ENCODE measurements at regions not wholly inside any gene's neighbourhood (a gene's known extent, or its start where the extent isn't known, plus 50 kb on each side); places are given as distances from the start of the nearest gene placed in this dataset.

DNA sequence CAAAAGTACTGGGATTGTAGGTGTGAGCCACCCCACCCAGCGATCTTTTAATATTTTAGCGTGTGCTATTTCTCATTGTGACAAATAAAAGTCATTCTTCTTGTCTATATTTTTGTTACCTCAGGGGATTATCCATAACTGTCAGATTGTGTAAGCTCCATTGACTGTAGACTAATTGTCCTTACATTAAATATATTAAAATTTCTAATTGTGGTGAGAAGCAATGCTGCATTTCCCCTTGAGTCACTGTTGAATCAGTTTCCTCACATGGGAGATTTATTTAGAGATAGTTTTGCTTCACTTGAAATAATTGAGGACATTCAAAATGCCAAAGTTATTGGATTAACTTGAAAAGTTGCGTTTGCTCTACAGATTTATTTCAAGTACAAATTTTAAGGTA lies 782.4 kb upstream of the WWC1 start:
- DNase-seq: no peak

DNA sequence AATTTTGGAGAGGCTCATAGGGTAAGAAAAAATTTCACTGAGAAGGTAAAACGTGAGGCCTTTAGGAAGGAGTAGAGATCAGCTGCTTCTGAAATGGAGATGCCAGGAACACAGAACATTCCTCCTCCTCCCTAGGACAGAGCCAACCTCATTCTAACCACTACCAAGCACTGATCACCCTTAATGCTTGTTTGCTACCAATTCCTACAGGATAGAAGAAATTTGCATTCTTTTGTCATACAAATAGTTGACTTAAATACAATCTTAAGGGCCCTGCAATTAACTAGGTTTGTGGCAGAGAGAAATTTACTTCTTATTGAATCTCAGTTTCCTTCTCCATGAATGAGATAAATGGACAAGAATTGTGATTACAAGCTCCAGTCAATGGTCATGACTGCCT lies 780.2 kb upstream of the WWC1 start:
- DNase-seq: no peak

DNA sequence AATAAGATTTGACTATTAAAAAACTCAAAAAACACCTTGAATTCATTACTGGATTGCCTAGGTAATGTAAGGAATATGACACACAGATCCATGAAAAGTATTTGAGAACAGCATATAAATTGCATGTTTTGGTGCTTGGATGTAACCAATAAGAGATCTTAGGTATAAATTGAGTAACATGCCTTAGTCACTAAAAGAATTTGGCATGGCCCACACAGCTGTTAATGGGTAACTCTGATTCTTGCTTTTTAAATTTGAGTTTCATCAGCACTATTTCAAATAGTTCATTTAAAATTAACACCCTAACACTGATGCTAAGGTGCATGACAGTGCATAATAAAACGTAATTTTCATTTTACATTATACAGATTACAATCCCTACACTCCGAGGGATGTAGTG lies 779.3 kb upstream of the WWC1 start:
- DNase-seq: no peak

DNA sequence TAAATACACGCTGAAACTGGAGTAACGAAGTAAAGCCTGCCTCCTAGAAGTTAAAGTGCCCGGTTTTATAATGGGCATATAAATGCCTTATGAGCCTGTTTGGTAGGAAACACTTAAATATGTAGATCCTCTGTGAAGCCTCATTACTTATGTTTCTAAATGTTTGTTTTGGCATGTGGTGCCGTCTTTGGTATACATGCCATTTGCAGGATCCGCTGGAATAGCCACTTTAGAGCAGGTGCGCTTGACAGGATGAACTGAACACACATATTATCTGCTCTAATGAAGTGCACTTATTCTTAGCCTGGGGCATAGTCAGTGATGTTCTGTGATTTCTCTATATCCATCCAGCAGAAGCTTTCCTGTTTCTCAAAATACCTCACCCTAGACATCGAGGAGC lies 778.1 kb upstream of the WWC1 start:
- DNase-seq: no peak

DNA sequence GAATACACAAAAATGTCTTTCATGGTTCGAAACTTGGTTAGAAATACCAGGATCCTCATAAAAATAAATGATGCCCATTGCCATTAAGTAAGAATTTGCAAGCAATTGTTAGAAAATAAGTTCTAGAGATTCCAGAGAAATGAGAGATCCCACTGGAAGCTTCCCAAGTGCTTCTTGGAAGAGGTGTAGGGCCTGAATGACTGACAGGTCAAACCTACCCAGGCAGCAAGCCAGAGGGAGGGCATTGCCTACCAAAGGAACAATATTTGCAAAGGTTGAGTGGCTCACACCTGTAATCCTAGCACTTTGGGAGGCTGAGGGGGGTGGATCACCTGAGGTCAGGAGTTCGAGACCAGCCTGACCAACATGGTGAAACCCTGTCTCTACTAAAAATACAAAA lies 777.0 kb upstream of the WWC1 start:
- DNase-seq: no peak

DNA sequence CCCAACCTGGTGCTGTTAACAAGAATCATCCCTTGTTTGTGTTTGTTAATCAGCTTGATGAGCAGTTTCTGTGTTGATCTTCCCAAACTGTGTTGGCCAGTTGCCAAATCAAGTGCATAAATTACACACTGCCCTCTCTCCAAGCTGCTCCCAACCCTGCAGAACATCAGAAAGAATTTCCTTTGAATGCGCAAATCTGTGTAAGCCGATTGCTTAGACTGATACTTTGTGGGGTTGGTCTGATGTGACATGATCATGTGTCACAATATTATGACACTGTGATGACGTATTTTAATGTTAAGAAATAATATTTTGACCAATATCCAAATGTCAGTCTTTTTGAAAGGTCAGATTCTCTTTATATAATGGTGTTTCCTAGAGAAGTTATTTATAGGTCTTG lies 766.4 kb upstream of the WWC1 start:
- no peak for DNase-seq

DNA sequence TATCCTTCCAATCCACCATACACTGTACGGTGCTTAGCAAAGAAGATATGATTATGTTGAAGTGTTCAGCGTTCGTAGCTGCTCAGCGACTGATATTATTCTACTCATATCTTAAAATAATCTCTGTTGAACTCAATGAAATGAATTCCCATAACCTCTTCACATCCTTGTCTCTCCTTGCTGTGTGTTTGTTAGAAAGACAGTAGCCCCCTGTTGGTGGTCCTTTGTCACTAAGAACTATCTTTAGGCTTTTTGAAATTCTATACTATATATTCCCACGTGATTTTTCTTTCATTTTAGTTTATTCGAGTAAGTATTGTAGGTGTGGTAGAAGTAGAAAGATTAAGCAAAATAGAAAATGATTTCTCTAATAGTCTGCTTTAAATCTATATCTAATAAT lies 762.8 kb upstream of the WWC1 start:
- DNase-seq: no peak

DNA sequence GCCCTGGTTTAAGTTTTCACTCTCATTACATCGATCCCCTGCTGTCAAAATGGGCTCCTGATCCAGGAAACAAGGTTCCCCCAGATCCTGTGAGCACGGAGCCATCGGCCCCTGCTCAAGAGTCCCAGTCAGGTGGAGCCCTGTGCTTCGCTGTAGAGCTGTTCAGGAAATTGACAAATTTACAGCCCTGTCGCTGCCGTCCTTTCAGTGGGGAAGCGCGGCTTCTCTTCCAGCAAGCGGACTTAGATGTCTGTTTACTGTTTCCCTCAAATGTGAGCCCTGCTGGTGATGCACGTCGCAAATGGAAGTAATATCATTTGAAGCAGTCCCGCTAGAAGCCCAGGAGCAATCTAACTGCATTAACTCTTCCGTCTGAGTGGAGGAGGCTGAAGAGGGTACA lies 760.9 kb upstream of the WWC1 start:
- no peak for DNase-seq

DNA sequence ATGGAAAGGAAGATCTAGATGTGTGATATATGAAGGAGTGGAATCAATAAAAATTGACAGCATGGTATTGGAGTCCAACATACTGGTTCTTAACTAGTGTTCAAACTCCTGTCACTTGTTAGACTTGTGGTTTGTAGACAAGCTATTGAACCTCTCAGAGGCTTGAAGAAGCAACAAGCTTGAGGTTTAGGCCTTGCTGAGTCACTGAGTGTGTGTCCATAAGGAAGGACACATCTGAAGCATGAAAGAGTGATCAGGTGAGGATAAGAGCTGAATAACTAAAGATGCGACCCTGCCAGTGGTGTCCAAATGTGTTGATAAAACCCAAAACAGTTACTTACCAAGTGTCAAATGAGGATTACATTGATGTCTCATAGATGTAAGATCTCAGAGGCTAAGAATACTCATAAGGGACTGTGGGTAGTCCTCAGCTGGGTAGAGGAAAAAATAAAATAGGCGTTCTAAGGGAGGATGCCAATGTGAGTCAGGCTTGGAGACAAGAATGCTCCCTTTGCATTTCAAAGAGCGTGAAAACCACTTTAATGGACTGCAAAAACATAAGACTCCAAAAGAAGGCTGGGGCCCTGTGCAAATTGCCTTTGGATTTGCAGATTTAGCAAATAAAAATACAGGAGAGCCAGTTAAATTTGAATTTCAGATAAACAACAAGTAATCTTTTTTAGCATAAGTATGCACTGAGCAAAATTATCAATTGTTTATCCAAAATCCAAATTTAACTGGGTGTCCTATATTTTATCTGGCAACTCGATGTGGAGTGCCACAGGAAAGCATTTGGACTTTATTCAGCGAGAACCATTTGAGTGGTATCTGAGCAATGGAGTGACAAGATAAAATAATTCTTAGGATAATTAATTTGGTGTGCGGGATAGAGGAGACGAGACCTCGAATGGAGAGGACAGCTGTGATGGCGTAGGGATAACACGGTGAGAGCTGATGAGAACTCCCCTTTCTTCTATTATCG lies 757.3 kb upstream of the WWC1 start:
- no peak for DNase-seq

DNA sequence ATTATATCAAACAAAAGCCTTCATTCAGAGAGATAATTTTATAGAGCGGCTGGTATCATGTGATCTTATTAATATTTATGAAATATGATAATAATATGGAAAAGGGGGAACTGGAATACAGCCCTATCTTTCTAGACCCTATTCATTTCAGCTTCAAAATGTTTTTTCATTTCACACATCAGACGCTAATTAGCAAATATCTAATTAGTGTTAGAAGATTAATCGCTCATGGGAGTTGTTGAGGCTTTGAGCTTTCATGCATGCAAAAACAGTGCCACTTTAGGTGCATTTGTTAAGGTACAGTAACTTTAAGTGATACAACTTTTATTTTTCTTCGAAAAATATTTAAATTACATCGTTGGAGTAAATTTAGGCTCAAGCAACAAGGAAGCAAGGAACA lies 751.7 kb upstream of the WWC1 start:
- DNase-seq: no peak

DNA sequence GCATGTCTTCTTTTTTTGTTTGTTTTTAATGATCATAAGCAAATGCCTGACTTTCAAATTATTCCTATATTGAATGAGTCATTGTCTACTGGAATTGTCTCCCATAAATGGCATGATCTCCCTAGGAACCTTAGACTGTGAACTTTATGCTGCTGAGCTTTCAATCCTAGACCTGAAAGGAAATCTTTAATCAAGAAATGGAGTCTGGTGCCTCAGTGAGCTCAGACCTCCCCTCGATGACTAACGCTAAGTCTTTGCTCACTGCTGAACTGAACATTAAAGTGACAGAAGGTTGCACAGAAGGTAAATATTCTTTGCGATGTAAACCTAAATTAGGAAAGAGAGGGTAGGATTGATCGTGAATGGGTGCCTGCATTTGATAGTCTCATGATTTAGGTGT lies 745.2 kb upstream of the WWC1 start:
- no peak for DNase-seq

DNA sequence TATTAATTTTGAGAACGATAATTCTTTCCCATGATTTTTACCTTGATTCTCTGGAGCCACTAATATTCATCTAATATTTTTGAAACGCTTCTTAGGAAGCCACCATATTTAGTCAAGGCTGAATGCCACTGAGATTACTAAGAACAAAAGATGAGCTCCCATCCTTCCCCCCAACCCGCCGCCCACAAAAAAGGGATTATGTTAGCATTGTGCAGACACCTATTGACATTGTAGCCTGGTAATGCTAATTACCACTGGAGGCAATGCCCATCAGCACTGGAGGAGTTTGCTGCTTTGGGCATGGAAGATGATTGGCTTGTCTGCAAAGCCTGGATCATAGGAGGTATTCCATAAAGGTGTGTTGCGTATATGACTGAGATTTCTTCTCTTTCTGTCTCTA lies 739.1 kb upstream of the WWC1 start:
- DNase-seq: no peak

DNA sequence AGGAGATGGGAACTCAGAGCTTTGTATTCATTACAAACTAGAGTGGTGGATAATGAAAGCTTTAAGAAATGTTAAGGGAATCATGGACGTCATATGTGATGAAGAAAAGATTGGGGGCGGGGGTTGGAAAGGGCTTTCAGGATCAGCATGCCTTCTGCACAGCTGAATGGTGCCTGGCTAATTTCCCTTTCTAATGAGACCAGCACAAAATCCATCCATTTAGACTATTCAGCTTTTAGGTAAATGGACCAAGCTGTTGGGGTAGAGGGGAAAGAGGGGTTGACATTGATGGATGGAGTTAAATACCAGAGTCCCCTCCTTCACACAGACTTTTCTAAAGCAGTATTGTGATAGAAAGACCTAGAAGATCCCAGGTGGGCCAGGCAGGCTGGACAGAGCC lies 737.9 kb upstream of the WWC1 start:
- DNase-seq: no peak

DNA sequence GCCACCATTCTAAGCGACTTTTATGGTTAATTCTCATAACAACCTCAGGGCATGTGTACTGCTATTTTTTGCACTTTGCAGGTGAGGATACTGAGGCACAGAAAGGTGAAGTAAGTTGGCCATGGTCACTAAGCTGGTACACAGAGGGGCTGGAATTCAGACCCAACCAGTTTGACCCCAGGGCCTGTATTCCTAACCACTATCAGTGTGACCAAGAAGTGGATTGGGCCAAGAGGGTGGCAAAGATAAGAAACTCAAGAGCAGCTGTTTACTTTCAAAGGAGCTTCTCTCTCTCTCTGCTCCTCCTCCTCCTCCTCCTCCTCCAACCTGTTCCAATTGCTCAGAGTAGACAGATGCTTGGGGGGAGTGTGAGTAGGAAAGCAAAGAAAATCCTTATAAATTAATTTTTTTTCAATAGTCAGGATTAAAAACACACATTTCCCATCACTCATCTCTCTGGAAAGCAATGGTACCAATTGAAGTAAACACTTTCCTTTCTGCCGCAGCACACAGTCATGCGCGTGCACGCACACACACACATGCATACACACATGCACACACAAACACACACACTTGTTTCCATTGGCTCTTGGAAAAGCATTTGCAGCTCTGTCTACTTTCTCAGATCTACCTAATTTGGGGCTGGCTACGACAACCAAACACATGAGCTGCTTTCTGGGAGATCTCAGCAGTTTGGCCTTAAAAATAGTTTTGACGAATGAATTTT lies 736.7 kb upstream of the WWC1 start:
- no peak for DNase-seq

DNA sequence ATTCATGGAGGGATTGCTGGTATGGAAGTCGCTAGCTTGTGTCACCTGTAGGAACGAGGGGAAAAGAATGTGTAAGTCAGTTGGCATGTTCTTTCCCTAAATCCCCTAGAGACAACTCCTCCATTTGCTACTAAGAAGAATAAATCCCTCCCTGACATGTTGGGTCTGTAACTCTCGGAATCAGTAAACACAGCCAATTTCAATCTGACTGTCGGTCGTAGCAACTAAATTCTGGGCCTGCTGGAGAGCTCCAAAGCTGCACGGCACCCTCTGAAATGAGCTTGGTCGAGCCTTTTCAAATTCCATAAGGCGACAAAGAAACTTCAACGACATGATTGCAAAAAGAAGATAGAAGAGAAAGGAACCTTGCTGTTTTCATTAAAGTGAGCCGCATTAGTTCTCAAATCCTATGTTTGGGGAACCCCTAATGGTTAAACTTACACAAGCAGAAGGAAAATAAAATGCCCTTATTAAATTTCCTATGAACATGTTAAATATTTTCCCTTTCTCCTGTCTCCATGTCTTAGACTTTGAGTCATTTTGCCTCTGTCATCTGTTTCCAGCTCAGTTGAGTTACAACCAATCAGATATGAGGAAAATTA lies 735.8 kb upstream of the WWC1 start:
- DNase-seq: no peak

DNA sequence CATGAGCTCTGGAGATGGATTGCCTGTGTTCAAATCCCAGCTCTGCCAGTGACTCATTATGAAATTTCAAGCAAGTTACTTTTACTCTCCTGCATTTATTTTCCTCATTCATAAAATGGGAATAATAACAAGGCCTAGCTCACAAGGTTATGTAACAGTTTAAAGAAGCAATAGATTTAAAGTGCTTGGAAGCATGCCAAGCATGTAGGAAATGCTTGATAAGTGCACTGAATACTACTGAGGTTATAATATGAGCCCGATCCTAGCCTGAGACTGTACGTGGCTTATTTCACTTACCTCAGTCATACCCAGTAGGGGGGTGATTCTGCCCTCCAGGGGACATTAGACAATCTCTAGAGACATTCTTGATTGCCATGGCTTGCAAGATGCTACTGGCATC lies 734.1 kb upstream of the WWC1 start:
- DNase-seq: no peak

DNA sequence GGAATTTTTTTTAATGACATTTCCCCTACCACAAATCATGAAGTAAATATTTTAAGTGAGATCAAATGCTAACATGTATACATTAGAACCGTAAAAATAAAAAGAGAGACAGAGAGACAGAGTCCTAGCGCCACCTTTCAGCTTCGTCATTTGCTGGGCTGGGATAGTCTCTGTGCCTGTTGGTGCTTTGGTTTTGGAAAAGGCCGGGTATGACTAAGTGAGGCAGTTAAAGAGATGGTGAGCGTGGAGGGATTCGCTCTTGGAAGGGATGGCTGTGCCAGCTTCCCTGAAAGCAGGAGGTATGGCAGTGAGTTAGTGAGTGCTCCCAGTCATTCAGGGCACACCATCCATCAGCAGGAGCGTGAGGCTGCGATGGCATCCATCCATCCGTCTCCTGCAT lies 729.6 kb upstream of the WWC1 start:
- DNase-seq: no peak

DNA sequence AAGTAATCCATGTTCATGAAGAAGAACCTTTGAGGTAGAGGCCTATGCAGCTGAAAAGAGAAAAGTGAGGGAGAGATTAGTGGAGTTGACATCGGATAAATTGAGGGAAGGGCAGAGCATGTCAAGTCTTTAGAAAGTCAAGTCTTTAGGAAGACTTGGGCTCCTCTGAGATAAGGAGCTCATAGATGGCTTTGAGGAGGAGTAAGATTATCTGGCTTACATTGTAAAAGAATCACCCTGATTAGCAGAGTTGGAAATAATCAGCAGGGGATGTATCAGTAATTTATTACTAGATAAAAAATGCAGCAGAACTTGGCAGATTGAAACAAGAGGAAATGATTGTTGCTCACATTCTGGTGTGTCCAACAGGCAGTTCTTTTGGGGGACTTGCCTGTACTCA lies 727.2 kb upstream of the WWC1 start:
- DNase-seq: no peak

DNA sequence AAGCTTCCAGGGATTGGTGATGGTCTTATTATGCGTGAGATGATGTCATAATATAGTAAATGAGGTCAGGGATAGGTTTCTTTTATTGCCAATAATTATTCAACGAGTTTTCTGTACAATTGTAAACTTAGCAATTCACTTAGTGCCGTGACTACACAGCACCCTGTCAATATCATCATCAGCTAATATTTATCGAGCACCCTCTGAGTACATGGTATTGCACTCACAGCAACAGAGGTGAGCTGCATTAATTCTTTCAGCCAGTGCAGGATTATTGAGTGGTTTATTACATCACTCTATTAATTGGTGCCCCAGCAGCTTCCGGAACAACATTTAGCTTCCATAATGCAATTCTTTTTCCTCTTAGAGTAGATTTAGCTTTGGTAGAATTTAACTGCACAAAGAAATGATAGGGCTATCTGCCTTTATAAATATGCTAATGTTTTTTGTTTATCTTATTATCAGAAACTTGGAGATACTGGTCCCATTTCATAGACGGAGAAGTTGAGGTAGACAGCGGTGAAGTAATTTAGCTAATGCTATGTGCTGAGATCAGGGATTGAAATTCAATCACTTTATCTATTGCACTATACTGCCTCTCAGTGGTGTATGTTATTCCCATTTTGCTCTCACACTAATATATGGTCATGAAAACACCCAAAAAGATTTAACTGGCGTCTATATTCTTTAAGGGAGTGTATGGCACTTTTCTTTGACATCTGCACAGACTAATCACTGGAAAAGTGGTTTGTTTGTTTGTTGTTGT lies 726.1 kb upstream of the WWC1 start:
- DNase-seq: no peak

DNA sequence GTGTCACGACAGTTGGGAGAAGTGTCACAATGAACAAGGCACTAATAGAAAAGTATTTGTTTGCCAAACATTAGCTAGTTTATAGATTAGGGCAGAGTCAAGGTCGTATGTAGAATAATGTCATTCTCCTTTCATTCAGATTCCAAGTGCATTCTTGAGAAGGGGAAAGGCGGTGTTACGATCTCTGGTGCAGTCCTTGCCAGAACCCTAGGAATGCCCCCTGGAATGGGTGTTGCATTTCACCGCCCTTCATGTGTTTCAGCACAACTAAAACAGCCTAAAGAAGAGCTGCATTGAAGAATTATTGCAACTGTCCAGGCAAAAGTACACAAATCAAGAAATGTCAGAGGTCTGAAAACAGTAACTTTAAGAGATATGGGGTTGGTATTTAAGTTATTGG lies 721.0 kb upstream of the WWC1 start:
- DNase-seq: no peak

DNA sequence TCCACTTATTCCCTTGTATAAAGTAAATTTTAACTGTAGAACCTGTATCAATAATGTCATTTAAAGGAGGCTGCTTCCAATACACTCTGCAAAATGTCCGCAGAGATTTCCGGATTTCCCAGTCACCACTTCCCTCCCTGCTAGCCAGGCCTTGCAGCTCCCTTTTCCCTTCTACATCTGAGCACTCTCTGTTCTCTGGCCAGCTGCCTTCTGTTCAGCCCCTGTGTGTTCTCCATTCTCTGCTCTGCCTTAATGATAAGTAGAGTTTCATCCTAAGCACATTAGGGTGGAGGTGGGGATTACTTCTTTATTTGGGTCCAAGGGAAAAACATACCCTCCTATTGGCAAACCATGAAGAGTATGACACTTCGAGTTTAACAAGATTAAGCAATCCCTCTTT lies 719.6 kb upstream of the WWC1 start:
- no peak for DNase-seq

DNA sequence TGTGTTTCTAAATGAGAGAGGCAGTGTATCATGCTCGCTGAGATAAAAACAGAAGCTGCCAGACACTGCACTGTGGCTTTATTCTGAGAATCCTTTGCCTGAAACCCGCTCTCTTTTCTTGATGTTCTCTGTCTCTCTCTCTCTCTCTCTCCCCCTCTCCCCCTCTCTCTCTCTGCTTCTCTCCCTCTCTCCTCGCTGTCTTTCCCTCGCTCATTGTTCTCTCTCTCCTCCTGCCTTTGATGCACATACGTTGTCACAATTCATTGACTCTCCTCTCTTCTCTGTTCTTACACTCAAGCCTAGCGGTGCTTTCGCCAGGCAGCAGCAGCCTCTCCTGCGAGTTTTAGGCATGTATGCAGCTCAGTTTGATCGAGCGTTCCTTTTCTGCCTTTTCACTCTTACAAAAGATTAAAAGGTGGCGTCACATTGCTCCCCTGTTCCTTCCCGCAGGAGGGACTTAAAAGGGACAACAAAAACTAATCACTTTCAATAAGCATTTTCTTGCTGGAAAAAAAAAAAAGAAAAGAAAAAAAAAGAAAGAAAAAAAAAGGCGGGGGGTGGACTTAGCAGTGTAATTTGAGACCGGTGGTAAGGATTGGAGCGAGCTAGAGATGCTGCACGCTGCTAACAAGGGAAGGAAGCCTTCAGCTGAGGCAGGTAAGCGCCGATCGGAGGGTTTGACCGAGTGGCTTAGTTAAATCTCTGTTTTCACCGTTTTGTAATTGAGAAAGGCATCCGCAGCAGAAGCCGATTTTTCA lies 717.9 kb upstream of the WWC1 start:
- no peak for DNase-seq

DNA sequence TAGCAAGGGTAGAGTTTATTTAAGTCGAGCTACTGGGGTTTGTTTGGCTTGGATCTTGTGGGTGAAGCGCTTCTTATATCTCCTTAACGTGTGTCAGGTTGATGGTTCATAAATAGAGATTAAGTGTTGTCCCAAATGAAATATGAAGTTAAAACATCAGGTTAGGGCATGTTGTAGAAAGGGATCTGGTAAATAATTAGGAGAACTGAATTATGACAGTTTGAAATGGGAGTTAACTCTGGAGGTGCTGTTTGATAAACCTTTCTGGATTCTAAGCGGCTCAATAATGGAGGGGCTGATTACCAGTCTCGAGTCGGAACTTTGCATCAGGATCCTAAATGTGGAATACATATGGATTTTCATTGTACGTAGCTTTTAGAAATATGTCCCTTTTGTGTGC lies 717.0 kb upstream of the WWC1 start:
- DNase-seq: no peak

Measured in COR-L47 (cell line).